ENCODE measurements at regions not wholly inside any gene's neighbourhood (a gene's known extent, or its start where the extent isn't known, plus 50 kb on each side); places are given as distances from the start of the nearest gene placed in this dataset.

- no peak for TF ChIP-seq CTCF (IDR thresholded peaks at IDR 0.05; ENCODE audit: low read depth, low read length)
- no peak for TF ChIP-seq EZH2phosphoT487 (IDR thresholded peaks at IDR 0.05; ENCODE audit: low read depth)
Observed at GRCh38 chr20:51132279-51132678, 109.4 kb upstream of the KCNG1 start.
